OCI-LY1 (cell line): ENCODE measurements at regions not wholly inside any gene's neighbourhood (a gene's known extent, or its start where the extent isn't known, plus 50 kb on each side); places are given as distances from the start of the nearest gene placed in this dataset.

Experiments
- H2AFZ ChIP-seq: fragments of 200-600 bp; sonication (generic), shearing (Covaris generic); 2 replicates; pipeline ENCODE4 v1.6.0; 2014; ENCODE audit warnings: antibody characterized with exemption, mild to moderate bottlenecking, low read length
- H3F3A ChIP-seq: fragments of 200-600 bp; sonication (generic), shearing (Covaris generic); 2 replicates; pipeline ENCODE4 v1.6.0; 2014; ENCODE audit warnings: mild to moderate bottlenecking, antibody characterized with exemption, low read length, moderate library complexity; ENCODE audit not compliant: insufficient read depth
- H3K27ac ChIP-seq: fragments of 200-600 bp; sonication (generic); 2 replicates; pipeline ENCODE4 v1.5.1; 2014; ENCODE audit warnings: low read length, mixed run types, mild to moderate bottlenecking, low read depth; ENCODE audit not compliant: poor library complexity, severe bottlenecking
- H3K27me3 ChIP-seq: fragments of 200-600 bp; sonication (generic); 2 replicates; pipeline ENCODE4 v1.6.0; 2014; ENCODE audit warnings: antibody characterized with exemption, mild to moderate bottlenecking, low read length, moderate library complexity; ENCODE audit not compliant: insufficient read depth
- H3K36me3 ChIP-seq: fragments of 200-600 bp; sonication (generic); 2 replicates; pipeline ENCODE4 v1.6.1; 2014; ENCODE audit warnings: mild to moderate bottlenecking, antibody characterized with exemption, low read length, moderate library complexity, mixed read lengths; ENCODE audit not compliant: insufficient read depth
- H3K4me1 ChIP-seq: fragments of 200-600 bp; sonication (generic); 2 replicates; pipeline ENCODE4 v1.5.1; 2014; ENCODE audit warnings: mild to moderate bottlenecking, low read length, moderate library complexity; ENCODE audit not compliant: insufficient read depth, severe bottlenecking
- H3K4me2 ChIP-seq: fragments of 200-600 bp; sonication (generic), shearing (Covaris generic); 2 replicates; pipeline ENCODE4 v1.6.1; 2014; ENCODE audit warnings: low read length
- H3K4me3 ChIP-seq: fragments of 200-600 bp; sonication (generic); 2 replicates; pipeline ENCODE4 v1.5.1; 2014; ENCODE audit warnings: low read length, low read depth, mild to moderate bottlenecking, mixed read lengths; ENCODE audit not compliant: poor library complexity, severe bottlenecking
- H3K79me2 ChIP-seq: fragments of 200-600 bp; shearing (Covaris generic); 2 replicates; pipeline ENCODE4 v1.6.1; 2016; ENCODE audit warnings: mixed run types, low read length, mixed read lengths; ENCODE audit not compliant: insufficient read depth
- H3K9ac ChIP-seq: fragments of 200-600 bp; sonication (generic), shearing (Covaris generic); 2 replicates; pipeline ENCODE4 v1.6.1; 2014; ENCODE audit warnings: mild to moderate bottlenecking, low read length, mixed read lengths
- H3K9me2 ChIP-seq: fragments of 200-600 bp; sonication (generic), shearing (Covaris generic); 2 replicates; pipeline ENCODE4 v1.6.1; 2014; ENCODE audit warnings: low read depth, mild to moderate bottlenecking, low read length, mixed read lengths
- H3K9me3 ChIP-seq: fragments of 200-600 bp; shearing (Covaris generic); 2 replicates; pipeline ENCODE4 v1.6.1; 2014; ENCODE audit warnings: low read length, mixed read lengths
- H4K20me1 ChIP-seq: fragments of 200-600 bp; sonication (generic), shearing (Covaris generic); 2 replicates; pipeline ENCODE4 v1.6.0; 2016; ENCODE audit warnings: mild to moderate bottlenecking, low read length; ENCODE audit not compliant: insufficient read depth
- CTCF ChIP-seq: fragments of 200-600 bp; sonication (generic), shearing (Covaris generic); IDR thresholded peaks from 2 replicates; pipeline ENCODE4 v1.5.1; 2017; ENCODE audit warnings: mild to moderate bottlenecking, antibody characterized with exemption, low read length, moderate library complexity, mixed read lengths
- EZH2 ChIP-seq: fragments of 200-600 bp; sonication (generic), shearing (Covaris generic); IDR thresholded peaks from 2 replicates; pipeline ENCODE4 v1.8.0; 2017; ENCODE audit warnings: borderline replicate concordance, mixed run types, mild to moderate bottlenecking, antibody characterized with exemption, low read length, moderate library complexity, mixed read lengths

GRCh38 chr7:21361413-21362125 is 66.3 kb upstream of the SP4 start:
- H3K9me2 ChIP-seq = no peaks in the 10 kb centered on the region
- no peak for TF ChIP-seq EZH2
- TF ChIP-seq CTCF = no peak
- H3K36me3 ChIP-seq = no peaks in the 10 kb centered on the region
- no peaks in the 10 kb centered on the region for H3K4me1 ChIP-seq
- H3K9me3 ChIP-seq = no peaks in the 10 kb centered on the region
- H3F3A ChIP-seq = no peaks in the 10 kb centered on the region
- no peak overlapping the region for H3K27ac ChIP-seq
- no peak overlapping the region for H2AFZ ChIP-seq
- no peaks in the 10 kb centered on the region for H3K27me3 ChIP-seq
- no peak overlapping the region for H3K9ac ChIP-seq
- H3K4me3 ChIP-seq = no peak overlapping the region
- H4K20me1 ChIP-seq = no peaks in the 10 kb centered on the region
- H3K79me2 ChIP-seq = no peaks in the 10 kb centered on the region
- H3K4me2 ChIP-seq = no peak overlapping the region

- Histone ChIP-seq H3K4me1 (no peaks in the 10 kb centered on the region), H3K9ac (no peak overlapping the region)
Measured at GRCh38 chr7:21364801-21365271, 63.0 kb upstream of the SP4 start.

GRCh38 chr7:21365866-21366624 is 61.8 kb upstream of the SP4 start:
- no peak overlapping the region for H2AFZ ChIP-seq
- H3K36me3 ChIP-seq = no peaks in the 10 kb centered on the region
- TF ChIP-seq EZH2 (no peak), CTCF (no peak)
- no peaks in the 10 kb centered on the region for H3K79me2 ChIP-seq
- no peaks in the 10 kb centered on the region for H3K27me3 ChIP-seq
- H4K20me1 ChIP-seq = no peaks in the 10 kb centered on the region
- no peak overlapping the region for H3K27ac ChIP-seq
- no peaks in the 10 kb centered on the region for H3K4me1 ChIP-seq
- no peaks in the 10 kb centered on the region for H3K9me2 ChIP-seq
- H3K9ac ChIP-seq = no peak overlapping the region
- H3K4me3 ChIP-seq = no peak overlapping the region
- H3K9me3 ChIP-seq = no peaks in the 10 kb centered on the region
- no peak overlapping the region for H3K4me2 ChIP-seq
- no peaks in the 10 kb centered on the region for H3F3A ChIP-seq

More at GRCh38 chr7:21364801-21365271, 63.0 kb upstream of the SP4 start:
- no peaks in the 10 kb centered on the region for H3K9me3 ChIP-seq
- no peaks in the 10 kb centered on the region for H4K20me1 ChIP-seq
- TF ChIP-seq CTCF (no peak), EZH2 (no peak)
- H3K36me3 ChIP-seq = no peaks in the 10 kb centered on the region
- no peak overlapping the region for H2AFZ ChIP-seq
- H3K27me3 ChIP-seq = no peaks in the 10 kb centered on the region
- no peaks in the 10 kb centered on the region for H3K9me2 ChIP-seq
- H3K79me2 ChIP-seq = no peaks in the 10 kb centered on the region
- no peaks in the 10 kb centered on the region for H3F3A ChIP-seq
- no peak overlapping the region for H3K27ac ChIP-seq
- H3K4me2 ChIP-seq = no peak overlapping the region
- no peak overlapping the region for H3K4me3 ChIP-seq
